CD14-positive monocyte (primary cell): ENCODE measurements at regions not wholly inside any gene's neighbourhood (a gene's known extent, or its start where the extent isn't known, plus 50 kb on each side); places are given as distances from the start of the nearest gene placed in this dataset.

ENCODE experiments used
- DNase-seq, 3 donors: peaks; one replicate each; pipeline ENCODE4 v3.0.0-alpha.2; 2011 to 2022
- H2AFZ ChIP-seq: 2 replicates; pipeline ENCODE4 v1.6.0; 2012; ENCODE audit warnings: mild to moderate bottlenecking, low read depth, low read length, inconsistent platforms; ENCODE audit not compliant: insufficient read depth, poor library complexity, severe bottlenecking
- H3K27ac ChIP-seq, 2 donors: 1 replicate in 1 of 2; 2 replicates in 1 of 2; pipeline ENCODE4 v1.5.1; 2012 to 2013; ENCODE audit warnings: low read length in 2 of 2, control low read depth in 1 of 2, inconsistent platforms in 1 of 2, low read depth in 1 of 2, mild to moderate bottlenecking in 1 of 2
- H3K27me3 ChIP-seq, 2 donors: one replicate each; pipeline versions ENCODE4 v1.6.0 to v1.6.1; 2011 to 2013; ENCODE audit warnings: low read length in 2 of 2; ENCODE audit not compliant: control insufficient read depth in 2 of 2, insufficient read depth in 2 of 2
- H3K36me3 ChIP-seq, 2 donors: replicated peaks in 1 of 2; 1 replicate in 1 of 2; 2 replicates in 1 of 2; pipeline versions ENCODE4 v1.5.1 to v1.6.1; 2012 to 2013; ENCODE audit warnings: low read length in 2 of 2, control low read depth in 1 of 2, inconsistent platforms in 1 of 2, mild to moderate bottlenecking in 1 of 2; ENCODE audit not compliant: insufficient read depth in 2 of 2, control insufficient read depth in 1 of 2
- H3K4me1 ChIP-seq, 2 donors: 1 replicate in 1 of 2; 2 replicates in 1 of 2; pipeline versions ENCODE4 v1.5.1 to v1.6.1; 2012 to 2013; ENCODE audit warnings: low read length in 2 of 2, control low read depth in 1 of 2, inconsistent platforms in 1 of 2, mild to moderate bottlenecking in 1 of 2, moderate library complexity in 1 of 2; ENCODE audit not compliant: insufficient read depth in 2 of 2, control insufficient read depth in 1 of 2
- H3K4me2 ChIP-seq: replicated peaks from 2 replicates; pipeline ENCODE3; 2012; ENCODE audit warnings: low read length, moderate library complexity, mild to moderate bottlenecking; ENCODE audit not compliant: poor library complexity, severe bottlenecking; ENCODE audit errors: extremely low read depth
- H3K4me3 ChIP-seq, 3 experiments: fragments of 200-600 bp in 1 of 3; sonication (generic) in 1 of 3; replicated peaks in 1 of 3; 1 replicate in 2 of 3; 2 replicates in 1 of 3; pipeline ENCODE4 v1.5.1; 2011 to 2013; ENCODE audit warnings: low read length in 3 of 3, mild to moderate bottlenecking in 3 of 3, control low read depth in 2 of 3, low read depth in 2 of 3, inconsistent platforms in 1 of 3, moderate library complexity in 1 of 3
- H3K79me2 ChIP-seq: 2 replicates; pipeline ENCODE4 v1.6.0; 2012; ENCODE audit warnings: mild to moderate bottlenecking, control low read depth, inconsistent platforms, low read length, moderate library complexity; ENCODE audit not compliant: insufficient read depth
- H3K9ac ChIP-seq: 2 replicates; pipeline ENCODE4 v1.6.0; 2017; ENCODE audit warnings: low read length, mild to moderate bottlenecking; ENCODE audit not compliant: insufficient read depth, poor library complexity, severe bottlenecking
- H3K9me3 ChIP-seq, 2 donors: replicated peaks in 1 of 2; 1 replicate in 1 of 2; 2 replicates in 1 of 2; pipeline versions ENCODE4 v1.5.1 to v1.6.1; 2012 to 2013; ENCODE audit warnings: low read length in 2 of 2, control low read depth in 1 of 2; ENCODE audit not compliant: control insufficient read depth in 1 of 2, insufficient read depth in 1 of 2
- H4K20me1 ChIP-seq: 2 replicates; pipeline ENCODE4 v1.6.0; 2012; ENCODE audit warnings: mild to moderate bottlenecking, low read length, control low read depth, moderate library complexity; ENCODE audit not compliant: insufficient read depth
- H3K27ac Mint-ChIP-seq, 7 donors: one replicate each; pipeline ENCODE4 v1.8.0; 2020; ENCODE audit warnings: mild to moderate bottlenecking in 7 of 7, mixed read lengths in 7 of 7, moderate library complexity in 6 of 7, inconsistent platforms in 2 of 7
- H3K27me3 Mint-ChIP-seq, 3 donors: one replicate each; pipeline ENCODE4 v1.8.0; 2021 to 2022; ENCODE audit warnings: low read depth in 3 of 3, mild to moderate bottlenecking in 3 of 3, mixed read lengths in 3 of 3, moderate library complexity in 3 of 3, inconsistent platforms in 1 of 3
- H3K36me3 Mint-ChIP-seq, 2 donors: one replicate each; pipeline ENCODE4 v1.8.0; 2020; ENCODE audit warnings: mixed read lengths in 2 of 2, inconsistent platforms in 1 of 2, mild to moderate bottlenecking in 1 of 2
- H3K4me1 Mint-ChIP-seq: one replicate; pipeline ENCODE4 v1.8.0; 2020; ENCODE audit warnings: mild to moderate bottlenecking, mixed read lengths
- H3K4me3 Mint-ChIP-seq, 2 donors: one replicate each; pipeline ENCODE4 v1.8.0; 2020; ENCODE audit warnings: mild to moderate bottlenecking in 2 of 2, mixed read lengths in 2 of 2, moderate library complexity in 1 of 2
- H3K9me3 Mint-ChIP-seq, 7 donors: one replicate each; pipeline ENCODE4 v1.8.0; 2020 to 2022; ENCODE audit warnings: mixed read lengths in 7 of 7, mild to moderate bottlenecking in 6 of 7, moderate library complexity in 6 of 7, inconsistent platforms in 2 of 7
- CTCF ChIP-seq: fragments of 200-600 bp; IDR thresholded peaks from one replicate; pipeline ENCODE4 v1.8.0; 2022; ENCODE audit warnings: antibody characterized with exemption, mild to moderate bottlenecking
- WGBS: methylation state at CpG from one replicate; pipeline ENCODE4 v1.1.5; 2013; ENCODE audit warnings: missing lambda C conversion rate; ENCODE audit not compliant: insufficient coverage; 5-methylcytosine and 5-hydroxymethylcytosine counted together
- intact Hi-C, 2 donors: fragments of 100-400 bp; cut with micrococcal nuclease; formaldehyde crosslinking; loops; one replicate each; pipeline versions ENCODE4 v1.15.0 to v1.15.1; 2023

- no peaks in the 10 kb centered on the region for H3K36me3 ChIP-seq
- H4K20me1 ChIP-seq = no peaks in the 10 kb centered on the region
- H3K27ac Mint-ChIP-seq = no peak overlapping the region
- H3K9ac ChIP-seq = no peak overlapping the region
- no peaks in the 10 kb centered on the region for H3K36me3 Mint-ChIP-seq
- no peak for DNase-seq
- WGBS = no CpG with 5 or more reads among the region's 2 CpGs
- no peaks in the 10 kb centered on the region for H3K9me3 ChIP-seq
- intact Hi-C loops = no loop called here
- no peak overlapping the region for H3K4me3 ChIP-seq
- no peaks in the 10 kb centered on the region for H3K79me2 ChIP-seq
- H3K4me1 Mint-ChIP-seq = no peaks in the 10 kb centered on the region
- peaks cover 11 to 19% of the 10 kb centered on the region in 2 donors for H3K27me3 ChIP-seq
- no peak for TF ChIP-seq CTCF
- no peak overlapping the region for H3K27ac ChIP-seq
- no peak overlapping the region for H3K4me3 Mint-ChIP-seq
- no peak overlapping the region for H3K4me2 ChIP-seq
- no peak overlapping the region for H2AFZ ChIP-seq
- H3K4me1 ChIP-seq = no peaks in the 10 kb centered on the region
- peaks cover 0 to 8% (median 0%) of the 10 kb centered on the region in 7 donors for H3K9me3 Mint-ChIP-seq
- peaks cover 29 to 32% (median 30%) of the 10 kb centered on the region in 3 donors for H3K27me3 Mint-ChIP-seq
Measured at GRCh38 chr2:15818881-15819280, 121.5 kb upstream of the MYCN start.

GRCh38 chr2:15819562-15820256 lies 120.6 kb upstream of the MYCN start:
- H3K9me3 ChIP-seq = no peaks in the 10 kb centered on the region
- Mint-ChIP-seq H3K4me1 (no peaks in the 10 kb centered on the region), H3K9me3 (peaks cover 0 to 8% (median 0%) of the 10 kb centered on the region in 7 donors), H3K4me3 (no peak overlapping the region), H3K36me3 (no peaks in the 10 kb centered on the region), H3K27me3 (peaks cover 29 to 32% (median 30%) of the 10 kb centered on the region in 3 donors), H3K27ac (no peak overlapping the region)
- no peak overlapping the region for H2AFZ ChIP-seq
- H3K27me3 ChIP-seq = peaks cover 11 to 19% of the 10 kb centered on the region in 2 donors
- H3K79me2 ChIP-seq = no peaks in the 10 kb centered on the region
- no peak for DNase-seq
- no peak overlapping the region for H3K4me3 ChIP-seq
- H3K27ac ChIP-seq = no peak overlapping the region
- intact Hi-C loops = no loop called here
- no peak for TF ChIP-seq CTCF
- no peaks in the 10 kb centered on the region for H4K20me1 ChIP-seq
- no peak overlapping the region for H3K4me2 ChIP-seq
- no peaks in the 10 kb centered on the region for H3K36me3 ChIP-seq
- no peaks in the 10 kb centered on the region for H3K4me1 ChIP-seq
- 77% methylated on average over 2 of the region's 10 CpGs for WGBS
- H3K9ac ChIP-seq = no peak overlapping the region
